ENCODE measurements at regions not wholly inside any gene's neighbourhood (a gene's known extent, or its start where the extent isn't known, plus 50 kb on each side); places are given as distances from the start of the nearest gene placed in this dataset.

GRCh38 chr3:40877631-40878463 is 321.5 kb upstream of the CTNNB1 start:
- Mint-ChIP-seq H3K4me3 (ENCODE audit: unreplicated experiment) (no peak overlapping the region), H3K27me3 (ENCODE audit: low read depth, unreplicated experiment) (no peaks in the 10 kb centered on the region)

GRCh38 chr3:40878464-40878905 is 320.8 kb upstream of the CTNNB1 start:
- H3K9ac ChIP-seq (ENCODE audit: low read length): no peak overlapping the region
- FAIRE-seq: no peak
- no peak overlapping the region for H3K27ac ChIP-seq (ENCODE audit: low read depth, low read length)
- H3K27ac Mint-ChIP-seq (ENCODE audit: unreplicated experiment): no peak overlapping the region
- no peaks in the 10 kb centered on the region for H3K79me2 ChIP-seq (ENCODE audit: insufficient read depth, low read length)
- H3K9me3 Mint-ChIP-seq (ENCODE audit: unreplicated experiment): peaks cover 3% of the 10 kb centered on the region
- DNase-seq (ENCODE audit: low read depth): no peak
- H3K36me3 Mint-ChIP-seq (ENCODE audit: low read depth, unreplicated experiment): no peaks in the 10 kb centered on the region
- no peaks in the 10 kb centered on the region for H3K36me3 ChIP-seq (ENCODE audit: insufficient read depth, low read length)
- H3K4me1 ChIP-seq (ENCODE audit: insufficient read depth, low read length): peaks cover 9% of the 10 kb centered on the region
- H3K9me3 ChIP-seq (ENCODE audit: insufficient read depth, low read depth, low read length): no peaks in the 10 kb centered on the region
- H3K4me3 Mint-ChIP-seq (ENCODE audit: unreplicated experiment): no peak overlapping the region
- TF ChIP-seq EZH2 (IDR thresholded peaks at IDR 0.05; ENCODE audit: insufficient read depth, low read length) (no peak), CTCF (IDR thresholded peaks at IDR 0.05; ENCODE audit: insufficient read depth, low read depth, low read length) (no peak)
- peak overlapping the region; percentile 69 for H3K4me2 ChIP-seq (ENCODE audit: low read length)
- H3K27me3 Mint-ChIP-seq (ENCODE audit: low read depth, unreplicated experiment): no peaks in the 10 kb centered on the region
- H4K20me1 ChIP-seq (ENCODE audit: insufficient read depth, low read length): no peaks in the 10 kb centered on the region
- peak overlapping the region; percentile 5 for H2AFZ ChIP-seq (ENCODE audit: low read depth, low read length)
- peaks cover 29% of the 10 kb centered on the region for H3K4me1 Mint-ChIP-seq (ENCODE audit: low read depth, unreplicated experiment)
- H3K4me3 ChIP-seq (ENCODE audit: insufficient read depth, low read depth, low read length): no peak overlapping the region
- no peaks in the 10 kb centered on the region for H3K27me3 ChIP-seq (ENCODE audit: insufficient read depth, low read length)

More at GRCh38 chr3:40877631-40878463, 321.5 kb upstream of the CTNNB1 start:
- DNase-seq (ENCODE audit: low read depth) (peak; percentile 84), FAIRE-seq (peak; percentile 17)
- TF ChIP-seq CTCF (IDR thresholded peaks at IDR 0.05; ENCODE audit: insufficient read depth, low read depth, low read length) (no peak), EZH2 (IDR thresholded peaks at IDR 0.05; ENCODE audit: insufficient read depth, low read length) (no peak)
- no peaks in the 10 kb centered on the region for H3K9me3 ChIP-seq (ENCODE audit: insufficient read depth, low read depth, low read length)
- H2AFZ ChIP-seq (ENCODE audit: low read depth, low read length): peak overlapping the region; percentile 5
- H3K4me2 ChIP-seq (ENCODE audit: low read length): peak overlapping the region; percentile 69
- H4K20me1 ChIP-seq (ENCODE audit: insufficient read depth, low read length): no peaks in the 10 kb centered on the region
- peaks cover 3% of the 10 kb centered on the region for H3K9me3 Mint-ChIP-seq (ENCODE audit: unreplicated experiment)
- H3K79me2 ChIP-seq (ENCODE audit: insufficient read depth, low read length): no peaks in the 10 kb centered on the region
- H3K4me1 Mint-ChIP-seq (ENCODE audit: low read depth, unreplicated experiment): peaks cover 35% of the 10 kb centered on the region
- no peak overlapping the region for H3K9ac ChIP-seq (ENCODE audit: low read length)
- peaks cover 9% of the 10 kb centered on the region for H3K4me1 ChIP-seq (ENCODE audit: insufficient read depth, low read length)
- H3K27ac ChIP-seq (ENCODE audit: low read depth, low read length): peak overlapping the region; percentile 1
- no peak overlapping the region for H3K4me3 ChIP-seq (ENCODE audit: insufficient read depth, low read depth, low read length)
- H3K36me3 Mint-ChIP-seq (ENCODE audit: low read depth, unreplicated experiment): no peaks in the 10 kb centered on the region
- no peaks in the 10 kb centered on the region for H3K36me3 ChIP-seq (ENCODE audit: insufficient read depth, low read length)
- H3K27me3 ChIP-seq (ENCODE audit: insufficient read depth, low read length): no peaks in the 10 kb centered on the region
- no peak overlapping the region for H3K27ac Mint-ChIP-seq (ENCODE audit: unreplicated experiment)

GRCh38 chr3:40885430-40885829 is 313.9 kb upstream of the CTNNB1 start:
- DNase-seq (ENCODE audit: low read depth) (no peak), FAIRE-seq (no peak)
- H3K79me2 ChIP-seq (ENCODE audit: insufficient read depth, low read length): no peaks in the 10 kb centered on the region
- no peak overlapping the region for H3K4me2 ChIP-seq (ENCODE audit: low read length)
- H3K4me3 ChIP-seq (ENCODE audit: insufficient read depth, low read depth, low read length): no peak overlapping the region
- H3K36me3 ChIP-seq (ENCODE audit: insufficient read depth, low read length): no peaks in the 10 kb centered on the region
- H3K9me3 ChIP-seq (ENCODE audit: insufficient read depth, low read depth, low read length): no peaks in the 10 kb centered on the region
- H2AFZ ChIP-seq (ENCODE audit: low read depth, low read length): no peak overlapping the region
- H3K9ac ChIP-seq (ENCODE audit: low read length): no peak overlapping the region
- H4K20me1 ChIP-seq (ENCODE audit: insufficient read depth, low read length): no peaks in the 10 kb centered on the region
- Mint-ChIP-seq H3K27ac (ENCODE audit: unreplicated experiment) (no peak overlapping the region), H3K27me3 (ENCODE audit: low read depth, unreplicated experiment) (peaks cover 16% of the 10 kb centered on the region), H3K4me3 (ENCODE audit: unreplicated experiment) (no peak overlapping the region), H3K36me3 (ENCODE audit: low read depth, unreplicated experiment) (peaks cover 2% of the 10 kb centered on the region), H3K4me1 (ENCODE audit: low read depth, unreplicated experiment) (peaks cover 3% of the 10 kb centered on the region), H3K9me3 (ENCODE audit: unreplicated experiment) (peaks cover 3% of the 10 kb centered on the region)
- no peak overlapping the region for H3K27ac ChIP-seq (ENCODE audit: low read depth, low read length)
- no peak for TF ChIP-seq CTCF (IDR thresholded peaks at IDR 0.05; ENCODE audit: insufficient read depth, low read depth, low read length)
- no peak for TF ChIP-seq EZH2 (IDR thresholded peaks at IDR 0.05; ENCODE audit: insufficient read depth, low read length)
- no peaks in the 10 kb centered on the region for H3K27me3 ChIP-seq (ENCODE audit: insufficient read depth, low read length)
- H3K4me1 ChIP-seq (ENCODE audit: insufficient read depth, low read length): no peaks in the 10 kb centered on the region
